ENCODE measurements at regions not wholly inside any gene's neighbourhood (a gene's known extent, or its start where the extent isn't known, plus 50 kb on each side); places are given as distances from the start of the nearest gene placed in this dataset.

- TF ChIP-seq SIN3A (IDR thresholded peaks at IDR 0.05; ENCODE audit: borderline replicate concordance, insufficient read depth, low read length) (no peak), FOXP2 (optimal IDR thresholded peaks at IDR 0.05; ENCODE audit: borderline replicate concordance, extremely low read depth, extremely low read length, insufficient read depth) (no peak), TAF1 (IDR thresholded peaks at IDR 0.05; ENCODE audit: borderline replicate concordance, insufficient read depth, low read length) (no peak), REST (IDR thresholded peaks at IDR 0.05; ENCODE audit: insufficient read depth in 1 of 2, low read depth in 2 of 2, low read length in 2 of 2) (no peak), POLR2AphosphoS5 (IDR thresholded peaks at IDR 0.05; ENCODE audit: low read depth, low read length) (no peak)
Measured at GRCh38 chr12:13769273-13769672, 212.1 kb downstream of the GRIN2B start.

- TF ChIP-seq FOXP2 (optimal IDR thresholded peaks at IDR 0.05; ENCODE audit: borderline replicate concordance, extremely low read depth, extremely low read length, insufficient read depth) (no peak), POLR2AphosphoS5 (IDR thresholded peaks at IDR 0.05; ENCODE audit: low read depth, low read length) (no peak), SIN3A (IDR thresholded peaks at IDR 0.05; ENCODE audit: borderline replicate concordance, insufficient read depth, low read length) (no peak), TAF1 (IDR thresholded peaks at IDR 0.05; ENCODE audit: borderline replicate concordance, insufficient read depth, low read length) (no peak), REST (IDR thresholded peaks at IDR 0.05; ENCODE audit: insufficient read depth in 1 of 2, low read depth in 2 of 2, low read length in 2 of 2) (no peak)
Measured at GRCh38 chr12:13764748-13765147, 216.7 kb downstream of the GRIN2B start.

GRCh38 chr12:13749389-13749788 is 232.0 kb downstream of the GRIN2B start:
- TF ChIP-seq TAF1 (IDR thresholded peaks at IDR 0.05; ENCODE audit: borderline replicate concordance, insufficient read depth, low read length) (no peak), POLR2AphosphoS5 (IDR thresholded peaks at IDR 0.05; ENCODE audit: low read depth, low read length) (no peak), REST (IDR thresholded peaks at IDR 0.05; ENCODE audit: insufficient read depth in 1 of 2, low read depth in 2 of 2, low read length in 2 of 2) (no peak), FOXP2 (optimal IDR thresholded peaks at IDR 0.05; ENCODE audit: borderline replicate concordance, extremely low read depth, extremely low read length, insufficient read depth) (no peak), SIN3A (IDR thresholded peaks at IDR 0.05; ENCODE audit: borderline replicate concordance, insufficient read depth, low read length) (no peak)

GRCh38 chr12:13745111-13745860 is 236.1 kb downstream of the GRIN2B start:
- no peak for TF ChIP-seq SIN3A (IDR thresholded peaks at IDR 0.05; ENCODE audit: borderline replicate concordance, insufficient read depth, low read length)
- no peak for TF ChIP-seq TAF1 (IDR thresholded peaks at IDR 0.05; ENCODE audit: borderline replicate concordance, insufficient read depth, low read length)
- TF ChIP-seq FOXP2 (optimal IDR thresholded peaks at IDR 0.05; ENCODE audit: borderline replicate concordance, extremely low read depth, extremely low read length, insufficient read depth): no peak
- TF ChIP-seq REST (IDR thresholded peaks at IDR 0.05; ENCODE audit: insufficient read depth in 1 of 2, low read depth in 2 of 2, low read length in 2 of 2): no peak
- no peak for TF ChIP-seq POLR2AphosphoS5 (IDR thresholded peaks at IDR 0.05; ENCODE audit: low read depth, low read length)

Data from PFSK-1 (cell line).